ENCODE measurements at regions not wholly inside any gene's neighbourhood (a gene's known extent, or its start where the extent isn't known, plus 50 kb on each side); places are given as distances from the start of the nearest gene placed in this dataset.

- no peak overlapping the region for H3K4me3 ChIP-seq (ENCODE audit: low read length)
- no peak for TF ChIP-seq CTCF (IDR thresholded peaks at IDR 0.05)
- DNase-seq (no peak), ATAC-seq (no peak)
- intact Hi-C loops (cut with micrococcal nuclease): no loop called here
- H3K36me3 Mint-ChIP-seq: no peaks in the 10 kb centered on the region
- no peaks in the 10 kb centered on the region for H3K27me3 ChIP-seq (ENCODE audit: control insufficient read depth, insufficient read depth, low read length)
- no peaks in the 10 kb centered on the region for H3K9me3 ChIP-seq (ENCODE audit: control insufficient read depth, insufficient read depth, low read length)
- no peaks in the 10 kb centered on the region for H3K27me3 Mint-ChIP-seq (ENCODE audit: low read depth in 2 of 2)
- 86% methylated on average over 1 of the region's 1 CpG for WGBS (ENCODE audit: insufficient coverage)
- H3K4me1 Mint-ChIP-seq: no peaks in the 10 kb centered on the region
- H3K4me3 Mint-ChIP-seq: no peak overlapping the region
- H3K9me3 Mint-ChIP-seq: peaks cover 2 to 15% of the 10 kb centered on the region in 2 donors
- H3K27ac Mint-ChIP-seq: no peak overlapping the region
- no peaks in the 10 kb centered on the region for H3K4me1 ChIP-seq (ENCODE audit: control insufficient read depth, insufficient read depth, low read length)
- no peaks in the 10 kb centered on the region for H3K36me3 ChIP-seq (ENCODE audit: control insufficient read depth, insufficient read depth, low read length)
- no peak overlapping the region for H3K27ac ChIP-seq (ENCODE audit: low read length)
These were observed 693.9 kb downstream of the REEP3 start for GRCh38 chr10:64215088-64215487.

GRCh38 chr10:64219271-64220025 lies 698.2 kb downstream of the REEP3 start:
- Histone ChIP-seq H3K4me3 (ENCODE audit: low read length) (no peak overlapping the region), H3K36me3 (ENCODE audit: control insufficient read depth, insufficient read depth, low read length) (no peaks in the 10 kb centered on the region), H3K4me1 (ENCODE audit: control insufficient read depth, insufficient read depth, low read length) (no peaks in the 10 kb centered on the region), H3K9me3 (ENCODE audit: control insufficient read depth, insufficient read depth, low read length) (peaks cover 8% of the 10 kb centered on the region), H3K27me3 (ENCODE audit: control insufficient read depth, insufficient read depth, low read length) (no peaks in the 10 kb centered on the region), H3K27ac (ENCODE audit: low read length) (no peak overlapping the region)
- 84% methylated on average over 5 of the region's 6 CpGs for WGBS (ENCODE audit: insufficient coverage)
- Mint-ChIP-seq H3K27me3 (ENCODE audit: low read depth in 2 of 2) (no peaks in the 10 kb centered on the region), H3K4me1 (no peaks in the 10 kb centered on the region), H3K4me3 (no peak overlapping the region), H3K9me3 (peaks cover 12 to 28% of the 10 kb centered on the region in 2 donors), H3K36me3 (peaks cover 7% of the 10 kb centered on the region), H3K27ac (no peak overlapping the region)
- no peak for TF ChIP-seq CTCF (IDR thresholded peaks at IDR 0.05)
- ATAC-seq (no peak), DNase-seq (no peak)
- intact Hi-C loops (cut with micrococcal nuclease): no loop called here

- H3K27ac Mint-ChIP-seq: no peak overlapping the region
These were observed 713.3 kb downstream of the REEP3 start for GRCh38 chr10:64234489-64234888.

More at GRCh38 chr10:64234489-64234888, 713.3 kb downstream of the REEP3 start:
- Histone ChIP-seq H3K4me3 (ENCODE audit: low read length) (no peak overlapping the region), H3K36me3 (ENCODE audit: control insufficient read depth, insufficient read depth, low read length) (no peaks in the 10 kb centered on the region), H3K9me3 (ENCODE audit: control insufficient read depth, insufficient read depth, low read length) (no peaks in the 10 kb centered on the region), H3K27me3 (ENCODE audit: control insufficient read depth, insufficient read depth, low read length) (no peaks in the 10 kb centered on the region), H3K27ac (ENCODE audit: low read length) (no peak overlapping the region), H3K4me1 (ENCODE audit: control insufficient read depth, insufficient read depth, low read length) (no peaks in the 10 kb centered on the region)
- Mint-ChIP-seq H3K4me3 (no peak overlapping the region), H3K27me3 (ENCODE audit: low read depth in 2 of 2) (no peaks in the 10 kb centered on the region), H3K4me1 (no peaks in the 10 kb centered on the region), H3K36me3 (no peaks in the 10 kb centered on the region), H3K9me3 (peaks cover 7 to 17% of the 10 kb centered on the region in 2 donors)
- intact Hi-C loops (cut with micrococcal nuclease): no loop called here
- DNase-seq (no peak), ATAC-seq (no peak)
- TF ChIP-seq CTCF (IDR thresholded peaks at IDR 0.05): no peak

All from natural killer cell (primary cell).